Thyroid gland (tissue), 4 donors: ENCODE measurements at regions not wholly inside any gene's neighbourhood (a gene's known extent, or its start where the extent isn't known, plus 50 kb on each side); places are given as distances from the start of the nearest gene placed in this dataset.

ENCODE experiments used
- CTCF ChIP-seq, 6 experiments: fragments of 200-600 bp in 3 of 6; fragments of 450-650 bp in 3 of 6; sonication (generic) in 3 of 6; IDR thresholded peaks; one replicate each; pipeline ENCODE4 v1.5.1; 2016 to 2019; ENCODE audit warnings: antibody characterized with exemption in 6 of 6, mild to moderate bottlenecking in 2 of 6, inconsistent platforms in 1 of 6, moderate library complexity in 1 of 6
- POLR2A ChIP-seq, 2 donors: fragments of 450-650 bp; IDR thresholded peaks; one replicate each; pipeline ENCODE4 v1.6.1; 2017; ENCODE audit warnings: antibody characterized with exemption in 2 of 2, mild to moderate bottlenecking in 2 of 2, moderate library complexity in 1 of 2

- TF ChIP-seq CTCF (IDR thresholded peaks at IDR 0.05) (no peak), POLR2A (IDR thresholded peaks at IDR 0.05) (no peak)
These were observed 208.9 kb downstream of the ZEB2 start for GRCh38 chr2:144310889-144311608.
